Fibroblast of lung (primary cell): ENCODE measurements at regions not wholly inside any gene's neighbourhood (a gene's known extent, or its start where the extent isn't known, plus 50 kb on each side); places are given as distances from the start of the nearest gene placed in this dataset.

Experiments
- DNase-seq, 2 donors: peaks; one replicate each; pipeline versions ENCODE4 v3.0.0 to v3.0.0-alpha.2; 2010; ENCODE audit warnings: low read depth in 2 of 2
- H2AFZ ChIP-seq: 2 replicates; pipeline ENCODE4 v1.5.1; 2012; ENCODE audit warnings: low read length, control low read depth, inconsistent platforms
- H3K27ac ChIP-seq: 2 replicates; pipeline ENCODE4 v1.5.1; 2011; ENCODE audit warnings: low read length, control low read depth; ENCODE audit not compliant: insufficient read depth
- H3K27me3 ChIP-seq: 2 replicates; pipeline ENCODE4 v1.5.1; 2011; ENCODE audit warnings: mild to moderate bottlenecking, low read length; ENCODE audit not compliant: control insufficient read depth, insufficient read depth
- H3K36me3 ChIP-seq: 2 replicates; pipeline ENCODE4 v1.5.1; 2011; ENCODE audit warnings: low read length; ENCODE audit not compliant: control insufficient read depth, insufficient read depth
- H3K4me1 ChIP-seq: 2 replicates; pipeline ENCODE4 v1.5.1; 2011; ENCODE audit warnings: low read length; ENCODE audit not compliant: control insufficient read depth, insufficient read depth; ENCODE audit errors: extremely low read depth
- H3K4me2 ChIP-seq: 2 replicates; pipeline ENCODE4 v1.5.1; 2011; ENCODE audit warnings: low read length, control low read depth; ENCODE audit not compliant: insufficient read depth; ENCODE audit errors: extremely low read depth
- H3K4me3 ChIP-seq, 4 experiments: fragments of 200-600 bp in 1 of 4; sonication (generic) in 1 of 4; replicated peaks in 1 of 4; 2 replicates each; pipeline ENCODE4 v1.5.1; 2011 to 2016; ENCODE audit warnings: low read length in 4 of 4, low read depth in 3 of 4, mild to moderate bottlenecking in 3 of 4, control low read depth in 2 of 4, inconsistent platforms in 1 of 4, mixed read lengths in 1 of 4; ENCODE audit not compliant: insufficient read depth in 1 of 4; ENCODE audit errors: control extremely low read depth in 1 of 4
- H3K79me2 ChIP-seq: 2 replicates; pipeline ENCODE4 v1.5.1; 2012; ENCODE audit warnings: mild to moderate bottlenecking, low read length, inconsistent platforms; ENCODE audit not compliant: control insufficient read depth, insufficient read depth
- H3K9ac ChIP-seq: 2 replicates; pipeline ENCODE4 v1.5.1; 2011; ENCODE audit warnings: mild to moderate bottlenecking, low read length, control low read depth; ENCODE audit not compliant: insufficient read depth
- H3K9me3 ChIP-seq: 2 replicates; pipeline ENCODE4 v1.5.1; 2012; ENCODE audit warnings: low read depth, low read length; ENCODE audit not compliant: control insufficient read depth, insufficient read depth
- H4K20me1 ChIP-seq: 2 replicates; pipeline ENCODE4 v1.5.1; 2011; ENCODE audit warnings: low read length; ENCODE audit not compliant: control insufficient read depth, insufficient read depth; ENCODE audit errors: extremely low read depth
- CTCF ChIP-seq, 2 donors: IDR thresholded peaks in 1 of 2; conservative IDR thresholded peaks in 1 of 2; 1 replicate in 1 of 2; 2 replicates in 1 of 2; pipeline ENCODE4 v1.5.1; 2011 to 2012; ENCODE audit warnings: low read length in 2 of 2, control low read depth in 1 of 2, inconsistent platforms in 1 of 2, low read depth in 1 of 2, mild to moderate bottlenecking in 1 of 2
- EZH2 ChIP-seq: IDR thresholded peaks from 2 replicates; pipeline ENCODE4 v1.5.1; 2012; ENCODE audit warnings: low read length, control low read depth, mild to moderate bottlenecking; ENCODE audit errors: missing control alignments

GRCh38 chr12:94768398-94769046, 118.2 kb upstream of the TMCC3 start:
- Histone ChIP-seq H3K4me3 (no peak overlapping the region), H3K9ac (no peak overlapping the region), H3K9me3 (no peaks in the 10 kb centered on the region), H4K20me1 (no peaks in the 10 kb centered on the region), H3K79me2 (no peaks in the 10 kb centered on the region), H3K4me1 (no peaks in the 10 kb centered on the region), H2AFZ (no peak overlapping the region), H3K27me3 (no peaks in the 10 kb centered on the region), H3K4me2 (no peak overlapping the region), H3K36me3 (no peaks in the 10 kb centered on the region), H3K27ac (no peak overlapping the region)
- DNase-seq: peak in 1 of 2 donors; percentile 27
- TF ChIP-seq EZH2 (no peak), CTCF (conservative IDR thresholded peaks at IDR 0.05 in 1 of 2, IDR thresholded peaks at IDR 0.05 in 1 of 2; ENCODE audit: low read depth in 1 of 2, low read length in 2 of 2) (no peak)

GRCh38 chr12:94767956-94768355, 117.6 kb upstream of the TMCC3 start:
- DNase-seq: peak in 1 of 2 donors; percentile 64
- H4K20me1 ChIP-seq: no peaks in the 10 kb centered on the region
- H3K36me3 ChIP-seq: no peaks in the 10 kb centered on the region
- H3K79me2 ChIP-seq: no peaks in the 10 kb centered on the region
- H3K4me3 ChIP-seq: no peak overlapping the region
- H3K4me2 ChIP-seq: no peak overlapping the region
- no peaks in the 10 kb centered on the region for H3K9me3 ChIP-seq
- H3K27me3 ChIP-seq: no peaks in the 10 kb centered on the region
- no peak overlapping the region for H3K27ac ChIP-seq
- H2AFZ ChIP-seq: no peak overlapping the region
- no peak for TF ChIP-seq CTCF (conservative IDR thresholded peaks at IDR 0.05 in 1 of 2, IDR thresholded peaks at IDR 0.05 in 1 of 2; ENCODE audit: low read depth in 1 of 2, low read length in 2 of 2)
- TF ChIP-seq EZH2: no peak
- H3K4me1 ChIP-seq: no peaks in the 10 kb centered on the region
- no peak overlapping the region for H3K9ac ChIP-seq

- no peak for TF ChIP-seq EZH2
- TF ChIP-seq CTCF (conservative IDR thresholded peaks at IDR 0.05 in 1 of 2, IDR thresholded peaks at IDR 0.05 in 1 of 2; ENCODE audit: low read depth in 1 of 2, low read length in 2 of 2): no peak
- Histone ChIP-seq H3K4me1 (no peaks in the 10 kb centered on the region), H3K9me3 (no peaks in the 10 kb centered on the region), H3K4me3 (no peak overlapping the region), H3K9ac (no peak overlapping the region), H3K27ac (no peak overlapping the region), H3K79me2 (no peaks in the 10 kb centered on the region), H3K4me2 (no peak overlapping the region), H3K36me3 (no peaks in the 10 kb centered on the region), H3K27me3 (no peaks in the 10 kb centered on the region), H4K20me1 (no peaks in the 10 kb centered on the region), H2AFZ (no peak overlapping the region)
- DNase-seq: no peak
Measured at GRCh38 chr12:94766397-94766796, 116.0 kb upstream of the TMCC3 start.
